Body of pancreas (tissue), 4 donors: ENCODE measurements at regions not wholly inside any gene's neighbourhood (a gene's known extent, or its start where the extent isn't known, plus 50 kb on each side); places are given as distances from the start of the nearest gene placed in this dataset.

ENCODE experiments used
- ATAC-seq: fragments of 150-250 bp; one replicate; pipeline ENCODE4 v1.9.1; 2016
- DNase-seq, 4 donors: peaks; one replicate each; pipeline ENCODE4 v3.0.0-alpha.2; 2019
- H3K27ac ChIP-seq, 4 donors: fragments of 200-600 bp; sonication (generic); 1 replicate in 3 of 4; 2 replicates in 1 of 4; pipeline versions ENCODE4 v1.5.1 to v1.6.1; 2016 to 2019; ENCODE audit warnings: mild to moderate bottlenecking in 1 of 4, mixed read lengths in 1 of 4, moderate library complexity in 1 of 4
- H3K27me3 ChIP-seq, 2 donors: fragments of 200-600 bp; sonication (generic); one replicate each; pipeline ENCODE4 v1.6.0; 2016; ENCODE audit warnings: mild to moderate bottlenecking in 1 of 2
- H3K36me3 ChIP-seq, 2 donors: fragments of 200-600 bp; sonication (generic); replicated peaks in 1 of 2; 2 replicates each; pipeline ENCODE4 v1.5.1; 2016; ENCODE audit warnings: low read depth in 2 of 2; ENCODE audit not compliant: insufficient read depth in 1 of 2
- H3K4me1 ChIP-seq: fragments of 200-600 bp; sonication (generic); one replicate; pipeline ENCODE4 v1.6.0; 2016
- H3K4me3 ChIP-seq, 2 donors: fragments of 200-600 bp; sonication (generic); 1 replicate in 1 of 2; 2 replicates in 1 of 2; pipeline ENCODE4 v1.5.1; 2016 to 2019
- H3K9me3 ChIP-seq, 3 donors: fragments of 200-600 bp; sonication (generic); 1 replicate in 2 of 3; 2 replicates in 1 of 3; pipeline ENCODE4 v1.5.1; 2016
- POLR2A ChIP-seq, 3 donors: fragments of 450-650 bp; IDR thresholded peaks; one replicate each; pipeline ENCODE4 v1.6.1; 2016; ENCODE audit warnings: antibody characterized with exemption in 3 of 3, mild to moderate bottlenecking in 2 of 3
- WGBS, 2 donors: methylation state at CpG; one replicate each; pipeline ENCODE4 v1.1.5; 2017; 5-methylcytosine and 5-hydroxymethylcytosine counted together
- intact Hi-C: fragments of 100-400 bp; cut with DNase I; formaldehyde crosslinking; loops from one replicate; pipeline ENCODE4 v1.15.1; 2023
- TF ChIP-seq, protein P1 (sequence below), 7 experiments: fragments of 450-650 bp in 4 of 7; fragments of 200-600 bp in 3 of 7; sonication (generic) in 3 of 7; IDR thresholded peaks; one replicate each; pipeline ENCODE4 v1.5.1; 2016 to 2019; ENCODE audit warnings: antibody characterized with exemption in 7 of 7

DNA sequence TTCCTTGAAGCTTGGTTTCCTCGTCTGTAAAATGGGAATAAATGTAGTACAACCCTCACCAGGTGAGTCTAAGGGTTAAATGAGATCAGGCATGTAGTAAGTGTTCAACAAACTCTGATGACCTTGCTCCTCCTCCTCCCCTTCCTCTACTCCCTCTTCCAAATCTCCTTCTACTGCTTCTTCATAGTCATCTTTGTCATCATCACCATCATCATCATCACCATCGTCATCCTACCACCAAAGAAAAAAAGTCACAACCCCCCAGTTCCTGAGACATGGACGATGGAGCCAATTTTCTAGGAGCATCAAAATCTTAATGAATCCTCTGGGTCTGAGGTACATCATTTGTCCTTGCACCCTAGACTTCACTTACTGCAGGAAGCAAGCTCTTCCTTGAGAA, 240.0 kb downstream of the ANKRD60 start:
- Histone ChIP-seq H3K9me3 (no peaks in the 10 kb centered on the region), H3K4me1 (no peaks in the 10 kb centered on the region)
- no peak for ATAC-seq

DNA sequence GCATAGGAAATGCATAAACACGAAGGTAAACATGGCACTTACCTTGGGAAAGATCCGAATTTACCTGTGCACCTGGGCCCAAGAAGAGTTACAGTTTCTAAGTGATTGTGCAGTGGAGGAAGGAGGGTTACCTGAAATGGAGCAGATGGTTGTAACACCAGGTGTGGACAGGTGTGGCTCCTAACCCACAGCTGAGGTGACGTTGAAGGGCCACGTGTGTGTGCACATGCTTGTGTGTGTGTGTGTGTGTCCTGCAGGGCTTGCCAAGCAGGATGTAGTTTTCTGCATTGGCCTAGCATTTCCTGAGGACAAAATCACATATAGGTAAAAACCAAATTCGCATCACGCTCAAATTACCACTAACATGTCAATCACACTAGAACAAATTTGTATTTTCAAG, 240.8 kb downstream of the ANKRD60 start:
- ATAC-seq = no peak

More for the DNA sequence above, 240.0 kb downstream of the ANKRD60 start:
- no peaks in the 10 kb centered on the region for H3K27me3 ChIP-seq
- 58 to 64% methylated on average over 3 of the region's 3 CpGs for WGBS, 2 donors
- no peaks in the 10 kb centered on the region for H3K36me3 ChIP-seq
- no peak overlapping the region for H3K27ac ChIP-seq
- DNase-seq = no peak
- intact Hi-C loops = no loop called here
- H3K4me3 ChIP-seq = no peak overlapping the region
- TF ChIP-seq, protein P1, sequence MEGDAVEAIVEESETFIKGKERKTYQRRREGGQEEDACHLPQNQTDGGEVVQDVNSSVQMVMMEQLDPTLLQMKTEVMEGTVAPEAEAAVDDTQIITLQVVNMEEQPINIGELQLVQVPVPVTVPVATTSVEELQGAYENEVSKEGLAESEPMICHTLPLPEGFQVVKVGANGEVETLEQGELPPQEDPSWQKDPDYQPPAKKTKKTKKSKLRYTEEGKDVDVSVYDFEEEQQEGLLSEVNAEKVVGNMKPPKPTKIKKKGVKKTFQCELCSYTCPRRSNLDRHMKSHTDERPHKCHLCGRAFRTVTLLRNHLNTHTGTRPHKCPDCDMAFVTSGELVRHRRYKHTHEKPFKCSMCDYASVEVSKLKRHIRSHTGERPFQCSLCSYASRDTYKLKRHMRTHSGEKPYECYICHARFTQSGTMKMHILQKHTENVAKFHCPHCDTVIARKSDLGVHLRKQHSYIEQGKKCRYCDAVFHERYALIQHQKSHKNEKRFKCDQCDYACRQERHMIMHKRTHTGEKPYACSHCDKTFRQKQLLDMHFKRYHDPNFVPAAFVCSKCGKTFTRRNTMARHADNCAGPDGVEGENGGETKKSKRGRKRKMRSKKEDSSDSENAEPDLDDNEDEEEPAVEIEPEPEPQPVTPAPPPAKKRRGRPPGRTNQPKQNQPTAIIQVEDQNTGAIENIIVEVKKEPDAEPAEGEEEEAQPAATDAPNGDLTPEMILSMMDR (IDR thresholded peaks at IDR 0.05) = no peak
- no peak for TF ChIP-seq POLR2A (IDR thresholded peaks at IDR 0.05)

DNA sequence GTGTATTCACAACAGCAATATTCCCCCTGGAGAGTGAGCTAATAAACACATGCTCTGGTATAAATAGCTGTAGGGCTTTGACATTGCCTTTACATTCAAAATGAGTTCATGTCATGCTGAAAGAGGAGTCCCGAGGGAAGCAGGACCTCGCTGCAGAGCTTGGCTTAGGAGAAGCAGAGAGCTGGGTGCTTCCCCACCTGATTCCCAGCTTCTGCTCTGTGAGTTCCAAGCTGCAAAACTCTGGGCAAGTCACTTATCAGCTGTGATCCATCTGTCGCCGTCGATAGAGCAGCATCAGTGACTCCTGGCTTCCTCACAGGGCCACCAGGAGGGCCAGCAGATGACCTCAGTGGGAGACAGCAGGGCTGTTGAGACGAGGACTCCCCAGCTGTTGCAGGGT, 241.8 kb downstream of the ANKRD60 start:
- H3K36me3 ChIP-seq = no peaks in the 10 kb centered on the region
- intact Hi-C loops = no loop called here
- H3K27me3 ChIP-seq = no peaks in the 10 kb centered on the region
- no peak for TF ChIP-seq POLR2A (IDR thresholded peaks at IDR 0.05)
- TF ChIP-seq, protein P1 (IDR thresholded peaks at IDR 0.05) = no peak
- no peaks in the 10 kb centered on the region for H3K9me3 ChIP-seq
- DNase-seq = no peak
- no peaks in the 10 kb centered on the region for H3K4me1 ChIP-seq
- ATAC-seq = no peak
- 50 to 63% methylated on average over 5 to 6 of the region's 6 CpGs for WGBS, 2 donors
- H3K4me3 ChIP-seq = no peak overlapping the region
- no peak overlapping the region for H3K27ac ChIP-seq

More for the DNA sequence above, 240.8 kb downstream of the ANKRD60 start:
- Histone ChIP-seq H3K4me3 (no peak overlapping the region), H3K27ac (no peak overlapping the region), H3K27me3 (no peaks in the 10 kb centered on the region), H3K36me3 (no peaks in the 10 kb centered on the region), H3K9me3 (no peaks in the 10 kb centered on the region), H3K4me1 (no peaks in the 10 kb centered on the region)
- TF ChIP-seq POLR2A (IDR thresholded peaks at IDR 0.05) = no peak
- TF ChIP-seq, protein P1 (IDR thresholded peaks at IDR 0.05) = no peak
- WGBS, 2 donors = 48 to 63% methylated on average over 6 of the region's 6 CpGs
- DNase-seq = no peak
- intact Hi-C loops = no loop called here

DNA sequence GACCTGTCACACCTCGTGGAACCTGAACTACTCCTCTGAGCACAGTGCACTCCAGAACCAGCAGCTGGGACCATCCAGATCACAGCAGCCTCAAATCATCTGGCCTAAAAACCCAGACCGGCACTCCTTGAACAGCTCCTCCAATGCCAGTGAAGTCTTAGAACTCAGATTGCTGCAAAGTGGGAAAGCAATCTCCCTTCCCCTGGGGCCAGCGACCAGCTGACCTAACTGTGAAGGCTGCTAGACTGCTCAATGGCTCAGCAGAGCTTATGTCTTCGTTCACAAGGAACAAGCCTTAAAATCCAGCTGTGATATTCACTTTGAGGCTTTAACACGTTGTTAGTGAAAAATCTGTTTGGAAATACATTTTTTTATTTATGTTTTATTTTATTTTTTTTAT, 243.2 kb downstream of the ANKRD60 start:
- 32 to 45% methylated on average over 5 of the region's 5 CpGs for WGBS, 2 donors
- DNase-seq (no peak), ATAC-seq (no peak)
- no peak for TF ChIP-seq POLR2A (IDR thresholded peaks at IDR 0.05)
- TF ChIP-seq, protein P1 (IDR thresholded peaks at IDR 0.05) = no peak
- Histone ChIP-seq H3K9me3 (no peaks in the 10 kb centered on the region), H3K36me3 (no peaks in the 10 kb centered on the region), H3K4me1 (no peaks in the 10 kb centered on the region), H3K27me3 (no peaks in the 10 kb centered on the region), H3K4me3 (no peak overlapping the region), H3K27ac (no peak overlapping the region)
- intact Hi-C loops = no loop called here

DNA sequence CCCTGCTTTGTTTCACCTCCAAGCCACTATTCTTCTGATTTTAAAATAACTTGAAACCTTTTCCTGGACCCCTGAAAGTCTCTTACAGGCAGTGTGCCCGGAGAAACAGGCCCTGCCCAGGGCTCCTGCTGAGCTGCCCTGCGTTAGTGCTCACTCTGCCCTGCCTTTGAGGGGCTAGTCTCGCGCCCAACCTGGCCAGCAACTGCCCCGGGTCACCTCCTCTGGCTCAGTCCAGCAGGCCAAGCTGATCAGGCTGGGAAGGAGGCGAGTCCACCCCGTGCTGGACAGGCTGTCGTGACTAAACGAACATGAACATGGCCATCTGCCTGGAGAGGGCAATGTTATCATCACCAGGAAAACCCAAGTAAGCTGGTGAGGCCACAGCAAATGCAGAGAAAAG, 245.4 kb downstream of the ANKRD60 start:
- 64 to 67% methylated on average over 4 to 9 of the region's 9 CpGs for WGBS, 2 donors
- H3K9me3 ChIP-seq = no peaks in the 10 kb centered on the region
- intact Hi-C loops = no loop called here
- no peak for ATAC-seq
- H3K4me3 ChIP-seq = no peak overlapping the region
- no peak for DNase-seq
- H3K4me1 ChIP-seq = no peaks in the 10 kb centered on the region
- no peaks in the 10 kb centered on the region for H3K36me3 ChIP-seq
- no peaks in the 10 kb centered on the region for H3K27me3 ChIP-seq
- TF ChIP-seq, protein P1 (IDR thresholded peaks at IDR 0.05) = no peak
- TF ChIP-seq POLR2A (IDR thresholded peaks at IDR 0.05) = no peak
- H3K27ac ChIP-seq = no peak overlapping the region
